IMR-90 (cell line): ENCODE measurements at regions not wholly inside any gene's neighbourhood (a gene's known extent, or its start where the extent isn't known, plus 50 kb on each side); places are given as distances from the start of the nearest gene placed in this dataset.

ENCODE experiments used
- ATAC-seq: fragments of 200-7000 bp; cut with Tn5 transposase; 2 replicates; pipeline ENCODE4 v1.9.1; 2020; ENCODE audit warnings: low read depth, mild to moderate bottlenecking, moderate library complexity
- BruUV-seq: library from RNA; stranded (reverse); fragments of 400-500 nt; replicated peaks from 2 replicates; lab custom pipeline; 2021; lab: Mats Ljungman, UMichigan
- CTCF ChIA-PET: fragments of 300-600 bp; formaldehyde crosslinking; extraction: SDS; loops from one replicate; lab custom pipeline; 2021; ENCODE audit warnings: antibody characterized with exemption; lab: Yijun Ruan, JAX
- POLR2A ChIA-PET: fragments of 300-600 bp; sonication (Branson Sonifier 250); formaldehyde crosslinking; loops from one replicate; lab custom pipeline; 2022; ENCODE audit warnings: antibody characterized with exemption; ENCODE audit not compliant: unreplicated experiment; lab: Charles Lee
- DNase-seq: peaks from one replicate; pipeline ENCODE4 v3.0.0; 2013
- H2AFZ ChIP-seq: replicated peaks from 2 replicates; pipeline ENCODE3; 2013; ENCODE audit warnings: low read length, mild to moderate bottlenecking; ENCODE audit not compliant: poor library complexity
- H2AK5ac ChIP-seq: 2 replicates; pipeline ENCODE4 v1.6.1; 2013; ENCODE audit warnings: low read depth, low read length, inconsistent platforms
- H2AK9ac ChIP-seq: replicated peaks from 2 replicates; pipeline ENCODE3; 2013; ENCODE audit warnings: mild to moderate bottlenecking, low read depth, low read length, moderate library complexity; ENCODE audit not compliant: poor library complexity
- H2BK120ac ChIP-seq: 2 replicates; pipeline ENCODE4 v1.6.1; 2013; ENCODE audit warnings: low read depth, low read length, inconsistent platforms
- H2BK15ac ChIP-seq: 3 replicates; pipeline ENCODE4 v1.6.1; 2013; ENCODE audit warnings: low read depth, low read length, inconsistent platforms
- H2BK20ac ChIP-seq: 2 replicates; pipeline ENCODE4 v1.6.1; 2013; ENCODE audit warnings: low read depth, mild to moderate bottlenecking, inconsistent platforms, low read length, moderate library complexity
- H2BK5ac ChIP-seq: 2 replicates; pipeline ENCODE4 v1.6.1; 2013; ENCODE audit warnings: mild to moderate bottlenecking, low read depth, low read length, inconsistent platforms; ENCODE audit not compliant: poor library complexity, severe bottlenecking
- H3K14ac ChIP-seq: replicated peaks from 2 replicates; pipeline ENCODE4 v1.6.1; 2013; ENCODE audit warnings: low read depth, low read length, inconsistent platforms
- H3K18ac ChIP-seq: 2 replicates; pipeline ENCODE4 v1.6.1; 2013; ENCODE audit warnings: low read depth, low read length, control low read depth
- H3K23ac ChIP-seq: 2 replicates; pipeline ENCODE4 v1.6.1; 2013; ENCODE audit warnings: low read depth, low read length, inconsistent platforms
- H3K27ac ChIP-seq: 2 replicates; pipeline ENCODE4 v1.5.1; 2013; ENCODE audit warnings: mild to moderate bottlenecking, control low read depth, low read length; ENCODE audit not compliant: insufficient read depth
- H3K27me3 ChIP-seq: 2 replicates; pipeline ENCODE4 v1.6.1; 2013; ENCODE audit warnings: low read length; ENCODE audit not compliant: control insufficient read depth, insufficient read depth
- H3K36me3 ChIP-seq: 2 replicates; pipeline ENCODE4 v1.6.1; 2013; ENCODE audit warnings: low read length, mixed read lengths; ENCODE audit not compliant: control insufficient read depth, insufficient read depth
- H3K4ac ChIP-seq: 2 replicates; pipeline ENCODE4 v1.6.1; 2013; ENCODE audit warnings: low read depth, low read length, inconsistent platforms
- H3K4me1 ChIP-seq: 2 replicates; pipeline ENCODE4 v1.6.1; 2013; ENCODE audit warnings: low read length, mixed read lengths; ENCODE audit not compliant: control insufficient read depth, insufficient read depth
- H3K4me2 ChIP-seq: 2 replicates; pipeline ENCODE4 v1.6.1; 2013; ENCODE audit warnings: low read depth, mild to moderate bottlenecking, control low read depth, low read length, moderate library complexity
- H3K4me3 ChIP-seq: 2 replicates; pipeline ENCODE4 v1.5.1; 2013; ENCODE audit warnings: low read depth, mild to moderate bottlenecking, control low read depth, low read length, moderate library complexity; ENCODE audit not compliant: insufficient read depth
- H3K56ac ChIP-seq: 2 replicates; pipeline ENCODE4 v1.6.1; 2013; ENCODE audit warnings: low read length, inconsistent platforms; ENCODE audit not compliant: insufficient read depth; ENCODE audit errors: extremely low read depth
- H3K79me1 ChIP-seq, 2 experiments: 2 replicates each; pipeline ENCODE4 v1.6.1; 2013; ENCODE audit warnings: low read length in 2 of 2, inconsistent platforms in 1 of 2, low read depth in 1 of 2
- H3K9ac ChIP-seq: 2 replicates; pipeline ENCODE4 v1.6.1; 2013; ENCODE audit warnings: low read depth, low read length, control low read depth
- H3K9me1 ChIP-seq: 2 replicates; pipeline ENCODE4 v1.6.1; 2013; ENCODE audit warnings: low read length, inconsistent platforms; ENCODE audit not compliant: insufficient read depth
- H3K9me3 ChIP-seq: 2 replicates; pipeline ENCODE4 v1.6.1; 2013; ENCODE audit warnings: low read length; ENCODE audit not compliant: control insufficient read depth, insufficient read depth
- H4K20me1 ChIP-seq: 2 replicates; pipeline ENCODE4 v1.6.1; 2013; ENCODE audit warnings: low read length, inconsistent platforms; ENCODE audit not compliant: insufficient read depth
- H4K5ac ChIP-seq: 2 replicates; pipeline ENCODE4 v1.6.1; 2013; ENCODE audit warnings: mild to moderate bottlenecking, low read depth, low read length, control low read depth
- H4K8ac ChIP-seq, 2 experiments: 2 replicates each; pipeline ENCODE4 v1.6.1; 2013; ENCODE audit warnings: low read depth in 2 of 2, low read length in 2 of 2, control low read depth in 1 of 2, inconsistent platforms in 1 of 2
- H4K91ac ChIP-seq: 2 replicates; pipeline ENCODE4 v1.6.1; 2013; ENCODE audit warnings: low read depth, low read length, inconsistent platforms; ENCODE audit not compliant: insufficient read depth
- BHLHE40 ChIP-seq: fragments of 150-350 bp; IDR thresholded peaks from 2 replicates; pipeline ENCODE4 v1.6.1; 2016; ENCODE audit warnings: mild to moderate bottlenecking, low read depth, low read length
- CHD1 ChIP-seq: IDR thresholded peaks from 2 replicates; pipeline ENCODE4 v1.6.1; 2012; ENCODE audit warnings: low read depth, low read length, improper control_type of control experiment
- CTCF ChIP-seq: conservative IDR thresholded peaks from 2 replicates; pipeline ENCODE4 v1.5.1; 2012; ENCODE audit warnings: mild to moderate bottlenecking, low read depth, low read length, improper control_type of control experiment
- ELK1 ChIP-seq: fragments of 150-350 bp; IDR thresholded peaks from 2 replicates; pipeline ENCODE4 v1.6.1; 2016; ENCODE audit warnings: low read depth, mild to moderate bottlenecking, low read length, moderate library complexity, borderline replicate concordance
- FOS ChIP-seq: fragments of 150-350 bp; IDR thresholded peaks from 2 replicates; pipeline ENCODE4 v1.6.1; 2016; ENCODE audit warnings: low read depth, low read length
- MAFK ChIP-seq: IDR thresholded peaks from 2 replicates; pipeline ENCODE4 v1.6.1; 2012; ENCODE audit warnings: low read depth, low read length, improper control_type of control experiment
- MAZ ChIP-seq: IDR thresholded peaks from 2 replicates; pipeline ENCODE4 v1.6.1; 2012; ENCODE audit warnings: low read depth, mild to moderate bottlenecking, low read length, improper control_type of control experiment, moderate library complexity, borderline replicate concordance
- MXI1 ChIP-seq: IDR thresholded peaks from 2 replicates; pipeline ENCODE4 v1.6.1; 2012; ENCODE audit warnings: low read depth, mild to moderate bottlenecking, low read length, moderate library complexity, borderline replicate concordance
- NFE2L2 ChIP-seq: fragments of 150-350 bp; IDR thresholded peaks from 2 replicates; pipeline ENCODE4 v1.6.1; 2016; ENCODE audit warnings: low read depth, mild to moderate bottlenecking, low read length
- RAD21 ChIP-seq: IDR thresholded peaks from 2 replicates; pipeline ENCODE4 v1.6.1; 2012; ENCODE audit warnings: low read length, improper control_type of control experiment
- RFX5 ChIP-seq: IDR thresholded peaks from 2 replicates; pipeline ENCODE4 v1.8.0; 2012; ENCODE audit warnings: low read depth, mild to moderate bottlenecking, low read length, moderate library complexity
- SMC3 ChIP-seq: fragments of 150-350 bp; IDR thresholded peaks from 2 replicates; pipeline ENCODE4 v1.6.1; 2016; ENCODE audit warnings: low read depth, mild to moderate bottlenecking, antibody characterized with exemption, low read length, moderate library complexity
- USF2 ChIP-seq: fragments of 150-350 bp; IDR thresholded peaks from 2 replicates; pipeline ENCODE4 v1.6.1; 2017; ENCODE audit warnings: mild to moderate bottlenecking, antibody characterized with exemption, low read length, low read depth
- WGBS, 2 experiments: methylation state at CpG; one replicate each; pipeline versions ENCODE4 v1.1.5 to v1.1.7; 2013; ENCODE audit warnings: missing lambda C conversion rate in 2 of 2; ENCODE audit not compliant: insufficient read length in 1 of 2; ENCODE audit errors: extremely low coverage in 2 of 2; 5-methylcytosine and 5-hydroxymethylcytosine counted together
- dilution Hi-C: fragments of 300-500 bp; cut with HindIII; formaldehyde crosslinking; loops from one replicate; pipeline ENCODE4 v1.14.3; 2018; ENCODE audit warnings: low sequenced_read_pairs; ENCODE audit not compliant: unreplicated experiment
- in situ Hi-C: fragments of 300-500 bp; cut with MboI; formaldehyde crosslinking; loops from 3 replicates; pipeline ENCODE4 v1.14.3; 2019; ENCODE audit warnings: low sequenced_read_pairs, inconsistent platforms, mixed read lengths
- intact Hi-C: fragments of 100-400 bp; cut with micrococcal nuclease; formaldehyde crosslinking; loops from 2 replicates; pipeline ENCODE4 v1.10.0; 2022

- Histone ChIP-seq H3K18ac (no peak overlapping the region), H2BK5ac (no peak overlapping the region)
These were observed 222.1 kb upstream of the EDIL3 start for GRCh38 chr5:84606784-84607183.

More at GRCh38 chr5:84606784-84607183, 222.1 kb upstream of the EDIL3 start:
- Histone ChIP-seq H3K4me3 (no peak overlapping the region), H3K9me1 (no peaks in the 10 kb centered on the region), H4K8ac (no peak overlapping the region), H3K4me1 (no peaks in the 10 kb centered on the region), H4K20me1 (no peaks in the 10 kb centered on the region; the same call in 1 of the 2 replicates), H2AK9ac (no peak overlapping the region), H3K27ac (no peak overlapping the region), H3K4me2 (no peak overlapping the region), H4K5ac (no peak overlapping the region), H3K36me3 (no peaks in the 10 kb centered on the region), H3K79me1 (no peaks in the 10 kb centered on the region), H3K4ac (no peak overlapping the region), H3K14ac (no peak overlapping the region), H3K56ac (no peak overlapping the region), H2BK20ac (no peak overlapping the region), H3K23ac (no peak overlapping the region), H3K9ac (no peak overlapping the region), H3K9me3 (no peaks in the 10 kb centered on the region), H3K27me3 (no peaks in the 10 kb centered on the region; the same call in 1 of the 2 replicates), H4K91ac (no peak overlapping the region), H2AK5ac (no peak overlapping the region), H2AFZ (no peak overlapping the region), H2BK120ac (no peak overlapping the region), H2BK15ac (no peak overlapping the region)
- intact Hi-C loops (no loop called here), in situ Hi-C loops (no loop called here), dilution Hi-C loops (no loop called here)
- no peak for TF ChIP-seq ELK1
- TF ChIP-seq RAD21 = no peak
- no peak for TF ChIP-seq MAFK
- TF ChIP-seq CHD1 = no peak
- no peak for TF ChIP-seq MXI1
- no peak for TF ChIP-seq FOS
- no peak for TF ChIP-seq MAZ
- TF ChIP-seq CTCF = no peak
- TF ChIP-seq RFX5 = no peak
- TF ChIP-seq NFE2L2 = no peak
- no peak for TF ChIP-seq BHLHE40
- no peak for TF ChIP-seq USF2
- TF ChIP-seq SMC3 = no peak
- POLR2A ChIA-PET = no interaction called here
- WGBS, 2 experiments = no CpG with 5 or more reads among the region's 5 CpGs
- no peak for ATAC-seq
- CTCF ChIA-PET = no interaction called here
- no peak for DNase-seq
- BruUV-seq = no TSS peak
